ENCODE measurements at regions not wholly inside any gene's neighbourhood (a gene's known extent, or its start where the extent isn't known, plus 50 kb on each side); places are given as distances from the start of the nearest gene placed in this dataset.
"Not testable (repeated sequence)": the region's sequence is repeated elsewhere in the genome, so short reads cannot be mapped to it uniquely, and the experiment has no call there.

DNA sequence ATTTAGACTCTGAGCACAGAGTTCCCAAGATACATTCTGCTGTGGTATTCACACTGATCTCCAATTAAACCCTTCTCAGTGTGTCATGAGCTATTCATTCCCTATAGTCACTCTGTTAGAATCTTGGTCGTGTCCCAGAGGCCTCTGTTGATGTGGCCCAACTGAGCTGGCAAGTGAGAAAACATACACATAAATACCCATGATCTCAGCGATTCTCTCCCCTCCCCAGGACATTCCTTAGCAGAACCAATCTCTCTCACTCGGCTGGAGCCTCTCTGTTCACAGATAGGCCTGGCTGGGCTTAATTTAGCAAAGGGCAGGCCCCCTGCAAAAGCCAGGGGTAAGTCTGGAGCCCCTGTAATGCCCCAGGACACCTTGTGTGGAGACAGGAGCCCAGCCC lies 130.8 kb upstream of the NBPF26 start:
- H3K36me3 ChIP-seq (ENCODE audit: control insufficient read depth in 2 of 2, extremely low read depth in 1 of 2, insufficient read depth in 2 of 2, low read length in 2 of 2); dilution Hi-C loops (cut with MboI; ENCODE audit: extremely low pct_ligation_motif_present, low sequenced_read_pairs); H4K20me1 ChIP-seq (ENCODE audit: control insufficient read depth, extremely low read depth, insufficient read depth, low read length); H3K27me3 ChIP-seq (ENCODE audit: control insufficient read depth, extremely low read depth, insufficient read depth, low read length); FAIRE-seq; H3K4me2 ChIP-seq (ENCODE audit: control insufficient read depth, extremely low read depth, insufficient read depth, low read depth, low read length); H3K79me2 ChIP-seq (ENCODE audit: control insufficient read depth, insufficient read depth, low read length); H3K9ac ChIP-seq (ENCODE audit: control insufficient read depth, extremely low read depth, insufficient read depth, low read length); H2AFZ ChIP-seq (ENCODE audit: control insufficient read depth, low read length); H3K9me3 ChIP-seq (ENCODE audit: control insufficient read depth, low read depth, low read length); H3K4me1 ChIP-seq (ENCODE audit: control insufficient read depth, extremely low read depth, insufficient read depth, low read length); H3K27ac ChIP-seq (ENCODE audit: control insufficient read depth, insufficient read depth, low read length); H3K4me3 ChIP-seq (ENCODE audit: control insufficient read depth in 2 of 3, extremely low read depth in 1 of 3, insufficient read depth in 2 of 3, low read depth in 1 of 3, low read length in 3 of 3); H3K9me1 ChIP-seq (ENCODE audit: control insufficient read depth, extremely low read depth, insufficient read depth, low read length); DNase-seq (ENCODE audit: low read depth, low spot score): not testable (repeated sequence)

DNA sequence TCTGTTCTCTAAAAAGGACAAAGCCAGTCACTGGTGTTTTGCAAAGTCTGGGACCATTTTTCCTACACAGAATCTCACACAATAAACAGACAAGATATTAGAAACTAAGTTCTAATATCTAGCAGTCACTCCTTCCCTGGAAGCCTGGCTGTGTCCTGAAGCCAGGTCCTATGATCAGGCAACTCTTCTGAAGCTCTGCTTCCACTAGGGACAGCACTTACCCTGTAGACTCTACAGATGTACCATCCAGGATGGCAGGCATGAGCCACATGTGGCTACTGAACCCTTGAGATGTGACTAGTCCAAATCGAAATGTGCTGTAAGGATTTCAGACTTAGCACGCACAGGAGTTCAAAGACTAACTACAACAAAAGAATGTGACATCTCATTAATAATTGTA lies 130.1 kb upstream of the NBPF26 start:
- dilution Hi-C loops (cut with MboI; ENCODE audit: extremely low pct_ligation_motif_present, low sequenced_read_pairs); H3K27ac ChIP-seq (ENCODE audit: control insufficient read depth, insufficient read depth, low read length); FAIRE-seq: not testable (repeated sequence)

GRCh38 chr1:120598331-120598951 lies 125.3 kb upstream of the NBPF26 start:
- FAIRE-seq; H3K27me3 ChIP-seq (ENCODE audit: control insufficient read depth, extremely low read depth, insufficient read depth, low read length); H4K20me1 ChIP-seq (ENCODE audit: control insufficient read depth, extremely low read depth, insufficient read depth, low read length); H3K36me3 ChIP-seq (ENCODE audit: control insufficient read depth in 2 of 2, extremely low read depth in 1 of 2, insufficient read depth in 2 of 2, low read length in 2 of 2); H3K9ac ChIP-seq (ENCODE audit: control insufficient read depth, extremely low read depth, insufficient read depth, low read length); H3K4me1 ChIP-seq (ENCODE audit: control insufficient read depth, extremely low read depth, insufficient read depth, low read length); H3K4me3 ChIP-seq (ENCODE audit: control insufficient read depth in 2 of 3, extremely low read depth in 1 of 3, insufficient read depth in 2 of 3, low read depth in 1 of 3, low read length in 3 of 3); H3K9me1 ChIP-seq (ENCODE audit: control insufficient read depth, extremely low read depth, insufficient read depth, low read length); dilution Hi-C loops (cut with MboI; ENCODE audit: extremely low pct_ligation_motif_present, low sequenced_read_pairs); H3K9me3 ChIP-seq (ENCODE audit: control insufficient read depth, low read depth, low read length); H3K79me2 ChIP-seq (ENCODE audit: control insufficient read depth, insufficient read depth, low read length); H2AFZ ChIP-seq (ENCODE audit: control insufficient read depth, low read length); H3K4me2 ChIP-seq (ENCODE audit: control insufficient read depth, extremely low read depth, insufficient read depth, low read depth, low read length); DNase-seq (ENCODE audit: low read depth, low spot score); H3K27ac ChIP-seq (ENCODE audit: control insufficient read depth, insufficient read depth, low read length): not testable (repeated sequence)

More for the DNA sequence above, 130.1 kb upstream of the NBPF26 start:
- H3K9me1 ChIP-seq (ENCODE audit: control insufficient read depth, extremely low read depth, insufficient read depth, low read length); H3K27me3 ChIP-seq (ENCODE audit: control insufficient read depth, extremely low read depth, insufficient read depth, low read length); H3K4me2 ChIP-seq (ENCODE audit: control insufficient read depth, extremely low read depth, insufficient read depth, low read depth, low read length); H3K9ac ChIP-seq (ENCODE audit: control insufficient read depth, extremely low read depth, insufficient read depth, low read length); H3K79me2 ChIP-seq (ENCODE audit: control insufficient read depth, insufficient read depth, low read length); H3K36me3 ChIP-seq (ENCODE audit: control insufficient read depth in 2 of 2, extremely low read depth in 1 of 2, insufficient read depth in 2 of 2, low read length in 2 of 2); H3K9me3 ChIP-seq (ENCODE audit: control insufficient read depth, low read depth, low read length); H4K20me1 ChIP-seq (ENCODE audit: control insufficient read depth, extremely low read depth, insufficient read depth, low read length); DNase-seq (ENCODE audit: low read depth, low spot score); H2AFZ ChIP-seq (ENCODE audit: control insufficient read depth, low read length); H3K4me1 ChIP-seq (ENCODE audit: control insufficient read depth, extremely low read depth, insufficient read depth, low read length); H3K4me3 ChIP-seq (ENCODE audit: control insufficient read depth in 2 of 3, extremely low read depth in 1 of 3, insufficient read depth in 2 of 3, low read depth in 1 of 3, low read length in 3 of 3): not testable (repeated sequence)

DNA sequence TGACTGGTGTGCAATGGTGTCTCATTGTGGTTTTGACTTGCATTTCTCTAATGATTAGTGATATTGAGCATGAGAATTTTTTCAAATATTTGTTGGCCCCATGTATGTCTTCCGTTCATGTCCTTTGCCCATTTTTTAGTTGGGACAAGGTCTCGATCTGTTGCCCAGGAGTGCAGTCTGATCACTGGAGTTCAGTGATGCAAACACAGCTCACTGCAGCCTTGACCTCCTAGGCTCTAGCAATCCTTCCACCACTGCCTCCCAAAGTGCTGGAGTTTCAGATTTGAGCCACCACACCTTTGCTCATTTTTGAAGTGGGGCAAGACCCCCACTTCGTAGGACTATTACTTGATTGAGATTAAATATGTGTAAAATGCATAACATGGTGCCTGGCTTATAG lies 124.2 kb upstream of the NBPF26 start:
- FAIRE-seq; H3K79me2 ChIP-seq (ENCODE audit: control insufficient read depth, insufficient read depth, low read length); H3K27ac ChIP-seq (ENCODE audit: control insufficient read depth, insufficient read depth, low read length); H3K9me3 ChIP-seq (ENCODE audit: control insufficient read depth, low read depth, low read length); H2AFZ ChIP-seq (ENCODE audit: control insufficient read depth, low read length); H3K36me3 ChIP-seq (ENCODE audit: control insufficient read depth in 2 of 2, extremely low read depth in 1 of 2, insufficient read depth in 2 of 2, low read length in 2 of 2); H3K4me1 ChIP-seq (ENCODE audit: control insufficient read depth, extremely low read depth, insufficient read depth, low read length); H3K9me1 ChIP-seq (ENCODE audit: control insufficient read depth, extremely low read depth, insufficient read depth, low read length); H3K27me3 ChIP-seq (ENCODE audit: control insufficient read depth, extremely low read depth, insufficient read depth, low read length); DNase-seq (ENCODE audit: low read depth, low spot score); H4K20me1 ChIP-seq (ENCODE audit: control insufficient read depth, extremely low read depth, insufficient read depth, low read length); H3K4me2 ChIP-seq (ENCODE audit: control insufficient read depth, extremely low read depth, insufficient read depth, low read depth, low read length); dilution Hi-C loops (cut with MboI; ENCODE audit: extremely low pct_ligation_motif_present, low sequenced_read_pairs); H3K4me3 ChIP-seq (ENCODE audit: control insufficient read depth in 2 of 3, extremely low read depth in 1 of 3, insufficient read depth in 2 of 3, low read depth in 1 of 3, low read length in 3 of 3); H3K9ac ChIP-seq (ENCODE audit: control insufficient read depth, extremely low read depth, insufficient read depth, low read length): not testable (repeated sequence)

- H3K4me1 ChIP-seq (ENCODE audit: control insufficient read depth, extremely low read depth, insufficient read depth, low read length); H3K9me1 ChIP-seq (ENCODE audit: control insufficient read depth, extremely low read depth, insufficient read depth, low read length); H3K27ac ChIP-seq (ENCODE audit: control insufficient read depth, insufficient read depth, low read length); H3K9me3 ChIP-seq (ENCODE audit: control insufficient read depth, low read depth, low read length); H3K9ac ChIP-seq (ENCODE audit: control insufficient read depth, extremely low read depth, insufficient read depth, low read length); H3K36me3 ChIP-seq (ENCODE audit: control insufficient read depth in 2 of 2, extremely low read depth in 1 of 2, insufficient read depth in 2 of 2, low read length in 2 of 2); H3K79me2 ChIP-seq (ENCODE audit: control insufficient read depth, insufficient read depth, low read length); dilution Hi-C loops (cut with MboI; ENCODE audit: extremely low pct_ligation_motif_present, low sequenced_read_pairs); H3K27me3 ChIP-seq (ENCODE audit: control insufficient read depth, extremely low read depth, insufficient read depth, low read length); FAIRE-seq; H2AFZ ChIP-seq (ENCODE audit: control insufficient read depth, low read length); DNase-seq (ENCODE audit: low read depth, low spot score); H4K20me1 ChIP-seq (ENCODE audit: control insufficient read depth, extremely low read depth, insufficient read depth, low read length); H3K4me2 ChIP-seq (ENCODE audit: control insufficient read depth, extremely low read depth, insufficient read depth, low read depth, low read length); H3K4me3 ChIP-seq (ENCODE audit: control insufficient read depth in 2 of 3, extremely low read depth in 1 of 3, insufficient read depth in 2 of 3, low read depth in 1 of 3, low read length in 3 of 3): not testable (repeated sequence)
Observed at GRCh38 chr1:120600442-120601041, 123.2 kb upstream of the NBPF26 start.
